GM18951 (cell line): ENCODE measurements at regions not wholly inside any gene's neighbourhood (a gene's known extent, or its start where the extent isn't known, plus 50 kb on each side); places are given as distances from the start of the nearest gene placed in this dataset.

ENCODE experiments used
- POLR2A ChIP-seq: IDR thresholded peaks from 4 replicates; pipeline ENCODE4 v1.6.1; 2011; ENCODE audit warnings: mild to moderate bottlenecking; ENCODE audit not compliant: insufficient read length, insufficient read depth; ENCODE audit errors: extremely low read depth
- in situ Hi-C: fragments of 300-500 bp; cut with MboI; formaldehyde crosslinking; loops from one replicate; pipeline ENCODE4 v1.12.0; 2022; ENCODE audit warnings: low sequenced_read_pairs, mixed read lengths, inconsistent platforms; ENCODE audit not compliant: unreplicated experiment

GRCh38 chr10:10627414-10627813 is 390.3 kb upstream of the CELF2 start:
- in situ Hi-C loops, result no loop called here
- no peak for TF ChIP-seq POLR2A

DNA sequence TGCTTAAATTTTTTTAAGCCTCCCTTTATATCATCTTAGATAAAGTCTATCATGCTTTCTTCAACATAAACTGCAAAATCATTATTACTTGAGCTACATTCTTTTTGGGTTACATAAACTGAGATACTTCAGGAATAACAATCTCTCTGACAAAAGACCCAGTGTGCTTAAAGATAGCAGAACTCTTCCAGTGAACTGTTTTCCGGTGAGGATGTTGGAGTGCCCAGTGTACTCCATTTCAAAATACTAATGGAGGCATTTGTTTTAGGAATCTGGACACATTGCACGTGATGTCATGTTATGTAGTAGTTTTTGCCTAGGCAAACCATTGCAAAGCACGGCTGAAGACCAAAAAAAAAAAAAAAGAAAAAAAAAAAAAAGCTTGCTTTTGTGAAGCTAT is 388.2 kb upstream of the CELF2 start:
- in situ Hi-C loops, result no loop called here
- TF ChIP-seq POLR2A, result no peak

DNA sequence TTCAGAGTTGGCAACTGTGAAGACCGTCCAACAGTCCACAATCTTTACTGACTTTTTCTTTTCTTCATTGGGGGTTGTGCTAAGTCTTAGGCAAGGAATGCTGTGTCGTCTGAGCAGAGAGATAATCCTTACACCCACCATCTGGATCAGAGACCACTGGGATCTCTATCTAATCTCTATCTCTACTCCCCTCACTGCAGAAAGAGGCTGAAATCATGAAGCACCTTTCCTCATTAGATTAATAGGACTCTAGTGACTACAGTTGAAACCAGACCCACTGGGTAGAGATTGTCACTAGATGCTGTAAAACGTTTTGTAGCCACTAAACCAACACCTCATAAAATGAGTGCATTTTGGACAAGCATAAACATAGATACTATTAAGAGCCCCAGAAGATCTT is 387.4 kb upstream of the CELF2 start:
- in situ Hi-C loops, result no loop called here
- TF ChIP-seq POLR2A, result no peak

DNA sequence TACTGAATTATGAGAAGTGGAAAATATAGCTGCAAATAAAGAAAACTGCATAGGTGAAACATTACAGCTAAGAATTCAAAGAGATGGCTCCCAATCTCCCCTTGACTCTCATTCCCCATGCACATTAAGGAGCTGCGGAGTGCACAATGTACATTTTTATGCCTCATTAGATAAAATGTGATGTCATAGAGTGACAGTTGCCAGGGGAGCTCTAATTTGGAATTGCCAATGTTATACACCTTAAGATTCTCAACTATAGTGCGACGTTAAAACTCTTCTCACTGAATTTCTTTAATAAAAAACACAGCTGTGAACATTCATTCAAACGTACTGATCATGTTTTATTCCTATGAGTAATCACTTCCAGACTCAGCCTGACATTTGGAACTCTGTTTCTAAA is 386.9 kb upstream of the CELF2 start:
- in situ Hi-C loops, result no loop called here

DNA sequence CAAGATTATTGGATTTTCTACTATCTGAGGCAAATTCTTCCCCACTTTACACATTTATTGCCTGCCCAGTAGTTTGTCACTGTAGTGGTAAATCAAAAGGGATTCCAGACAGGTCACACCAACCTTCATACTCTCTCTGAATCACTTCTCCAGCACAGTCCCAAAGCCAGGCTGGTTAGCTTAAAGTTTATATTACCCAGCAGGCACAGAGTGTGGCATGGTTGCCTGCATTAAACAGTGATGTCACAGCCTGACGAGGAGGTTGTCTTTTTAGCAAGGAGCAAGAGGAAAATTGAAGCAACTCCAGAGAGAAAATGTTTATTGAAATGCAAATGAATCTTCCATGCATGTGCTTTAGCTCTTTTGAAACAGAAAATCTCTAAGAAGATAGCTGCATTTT is 375.5 kb upstream of the CELF2 start:
- in situ Hi-C loops, result no loop called here
- TF ChIP-seq POLR2A, result no peak

More for the DNA sequence above, 386.9 kb upstream of the CELF2 start:
- TF ChIP-seq POLR2A, result no peak

DNA sequence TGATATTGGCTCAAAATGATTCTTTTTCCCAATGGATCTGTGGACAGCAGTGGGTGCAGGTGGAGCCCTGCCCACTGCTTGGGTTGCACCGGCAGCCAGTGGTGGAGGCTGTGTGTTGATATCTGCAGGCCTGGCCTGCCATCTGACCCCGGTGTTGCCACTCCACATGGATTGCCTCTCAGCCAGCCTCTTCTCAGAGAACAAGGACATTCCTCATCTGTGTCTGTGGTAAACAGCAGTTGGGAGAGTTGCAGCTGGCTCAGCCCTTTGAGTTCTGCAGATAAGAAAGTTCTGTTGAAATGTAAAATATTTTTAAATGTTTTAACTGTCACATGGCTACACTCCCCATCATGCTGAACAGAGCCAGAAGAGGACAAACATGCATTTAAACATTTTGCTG is 374.9 kb upstream of the CELF2 start:
- in situ Hi-C loops, result no loop called here
- TF ChIP-seq POLR2A, result no peak

DNA sequence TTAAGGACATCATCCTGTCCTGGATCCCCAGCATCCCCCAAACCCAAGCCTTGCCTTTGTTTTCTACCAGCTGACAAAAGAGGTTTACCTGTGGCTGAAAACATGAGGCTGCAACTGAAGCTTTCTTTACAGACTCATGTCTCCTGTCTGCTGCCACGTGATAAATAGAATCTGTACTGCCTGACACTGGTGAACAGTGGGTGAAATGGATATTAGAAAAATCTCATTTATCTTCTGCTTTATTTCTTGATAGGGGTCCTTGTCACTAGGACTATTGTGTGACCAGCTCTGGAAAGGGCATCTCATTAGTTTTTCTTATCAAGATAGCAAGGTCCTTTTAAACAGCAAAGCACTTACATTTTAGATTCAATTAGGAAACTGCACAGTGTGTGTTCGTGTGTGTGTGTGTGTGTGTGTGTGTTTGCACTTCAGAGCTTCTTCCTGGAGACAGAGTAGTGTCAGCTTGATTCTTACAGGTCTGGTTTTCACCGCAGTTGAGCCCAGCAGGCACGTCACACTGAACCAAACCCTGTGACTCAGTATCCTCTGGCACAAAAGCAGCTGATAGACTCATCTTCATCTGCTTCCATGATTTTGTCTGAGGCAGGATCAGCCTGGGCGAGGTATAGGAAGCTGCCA is 373.5 kb upstream of the CELF2 start:
- TF ChIP-seq POLR2A, result no peak

DNA sequence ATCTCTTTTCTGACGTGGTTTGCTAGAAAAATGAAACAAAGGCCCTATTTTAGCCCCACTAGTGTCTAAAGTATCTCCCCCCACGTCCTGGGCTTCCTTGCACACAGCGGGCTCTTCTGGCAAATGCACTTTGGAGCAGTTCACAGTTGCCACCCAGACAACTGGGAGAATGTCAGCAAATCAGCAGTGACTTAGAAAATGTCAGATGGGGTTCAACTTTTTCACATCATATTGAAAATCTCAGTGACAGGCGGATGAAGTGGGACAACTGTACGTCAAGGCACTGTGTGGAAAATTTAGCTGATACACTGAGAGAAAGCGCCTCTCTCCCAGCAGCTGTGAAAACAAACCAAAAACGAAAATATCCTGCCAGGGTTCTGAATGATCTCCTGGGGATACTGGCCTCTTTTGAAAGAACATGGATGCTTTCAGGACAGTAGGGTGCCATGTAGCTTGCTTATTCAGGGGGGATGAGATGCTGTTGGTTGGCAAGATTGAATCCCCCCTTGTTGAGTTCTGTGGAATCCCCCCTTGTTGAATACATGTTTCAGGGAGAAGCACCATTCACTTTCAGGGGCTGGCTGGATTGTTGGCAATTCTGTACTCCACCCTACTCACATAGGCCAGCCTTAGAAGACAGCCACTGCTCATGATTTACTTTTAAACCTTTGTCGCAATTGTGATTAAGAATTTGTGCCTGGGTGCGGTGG is 372.8 kb upstream of the CELF2 start:
- no peak for TF ChIP-seq POLR2A
- in situ Hi-C loops, result no loop called here

More for the DNA sequence above, 373.5 kb upstream of the CELF2 start:
- in situ Hi-C loops, result no loop called here

- in situ Hi-C loops, result no loop called here
- TF ChIP-seq POLR2A, result no peak
Observed at GRCh38 chr10:10647331-10647730, 370.3 kb upstream of the CELF2 start.

GRCh38 chr10:10657139-10657760 is 360.4 kb upstream of the CELF2 start:
- TF ChIP-seq POLR2A, result no peak
- in situ Hi-C loops, result no loop called here

GRCh38 chr10:10658172-10658785 is 359.4 kb upstream of the CELF2 start:
- in situ Hi-C loops, result no loop called here
- no peak for TF ChIP-seq POLR2A

DNA sequence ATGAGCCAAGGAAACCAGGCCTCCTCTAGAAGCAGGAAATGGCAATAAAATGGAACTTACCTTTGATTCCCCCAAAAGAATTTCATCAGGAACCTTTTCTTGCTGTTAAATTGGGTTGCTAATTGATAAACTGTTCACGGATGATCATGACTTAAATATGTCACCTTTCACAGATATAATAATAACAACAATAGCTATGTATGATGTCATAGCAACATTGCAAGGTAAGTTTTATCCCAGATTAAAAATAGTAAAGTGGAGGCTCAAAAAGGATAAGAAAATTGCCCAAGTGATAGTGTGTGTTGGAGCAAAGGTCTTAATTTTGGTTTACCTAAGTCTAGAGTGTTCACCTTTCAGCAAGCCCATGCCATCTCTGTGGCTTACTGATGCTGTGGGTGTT is 357.6 kb upstream of the CELF2 start:
- TF ChIP-seq POLR2A, result no peak
- in situ Hi-C loops, result no loop called here

DNA sequence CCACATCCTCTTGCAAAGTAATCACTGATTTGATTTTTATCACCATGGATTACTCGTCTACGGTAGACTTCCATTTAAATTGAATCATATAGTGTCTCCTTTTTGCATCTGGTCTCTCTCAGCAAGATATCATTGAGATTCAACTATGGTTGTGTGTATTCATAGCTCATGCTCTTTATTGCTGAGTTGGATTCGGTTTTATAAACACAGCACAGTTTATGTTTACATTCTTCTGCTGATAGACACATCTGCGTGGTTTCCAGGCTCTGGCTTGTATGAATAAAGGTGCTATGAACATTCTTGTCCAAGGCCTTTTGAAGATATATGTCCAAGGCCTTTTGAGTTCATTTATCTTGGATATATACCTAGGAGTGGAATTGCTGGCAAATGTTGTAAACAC is 356.5 kb upstream of the CELF2 start:
- TF ChIP-seq POLR2A, result no peak
- in situ Hi-C loops, result no loop called here
